Panc1 (cell line): ENCODE measurements at regions not wholly inside any gene's neighbourhood (a gene's known extent, or its start where the extent isn't known, plus 50 kb on each side); places are given as distances from the start of the nearest gene placed in this dataset.
A peak's percentile ranks its signal among the peaks of the same experiment; 100 is the strongest.
"Not testable (repeated sequence)": the region's sequence is repeated elsewhere in the genome, so short reads cannot be mapped to it uniquely, and the experiment has no call there.

ENCODE experiments used
- ATAC-seq: fragments of 200-7000 bp; cut with Tn5 transposase; 2 replicates; pipeline ENCODE4 v1.9.1; 2020; ENCODE audit warnings: mild to moderate bottlenecking, moderate library complexity
- BruUV-seq: library from RNA; stranded (reverse); fragments of 400-500 nt; replicated peaks from 2 replicates; lab custom pipeline; 2021; lab: Mats Ljungman, UMichigan
- CTCF ChIA-PET: fragments of 300-600 bp; sonication (Branson Sonifier 250); formaldehyde crosslinking; loops from one replicate; lab custom pipeline; 2022; ENCODE audit warnings: antibody characterized with exemption; lab: Charles Lee
- POLR2A ChIA-PET: fragments of 300-600 bp; sonication (Branson Sonifier 250); formaldehyde crosslinking; loops from one replicate; lab custom pipeline; 2022; ENCODE audit warnings: antibody characterized with exemption; lab: Charles Lee
- DNase-seq: peaks from one replicate; pipeline ENCODE4 v3.0.0-alpha.2; 2010; ENCODE audit warnings: low read depth, low spot score
- H3K27ac ChIP-seq: 2 replicates; pipeline ENCODE4 v1.5.1; 2011; ENCODE audit warnings: mild to moderate bottlenecking, low read length, inconsistent platforms
- H3K27me3 ChIP-seq: fragments of 200-500 bp; sonication (Bioruptor generic); 2 replicates; pipeline ENCODE4 v1.6.0; 2014; ENCODE audit warnings: low read length, inconsistent platforms; ENCODE audit not compliant: control insufficient read depth, insufficient read depth
- H3K36me3 ChIP-seq: fragments of 200-500 bp; sonication (Bioruptor generic); 2 replicates; pipeline ENCODE4 v1.5.1; 2014; ENCODE audit warnings: inconsistent platforms, mild to moderate bottlenecking, low read length, moderate library complexity; ENCODE audit not compliant: control insufficient read depth, insufficient read depth
- H3K4me1 ChIP-seq: 2 replicates; pipeline ENCODE4 v1.5.1; 2011; ENCODE audit warnings: inconsistent platforms, mild to moderate bottlenecking, low read length, moderate library complexity; ENCODE audit not compliant: control insufficient read depth, insufficient read depth
- H3K4me3 ChIP-seq, 2 experiments: 2 replicates each; pipeline ENCODE4 v1.5.1; 2011 to 2012; ENCODE audit warnings: low read depth in 2 of 2, low read length in 2 of 2, mild to moderate bottlenecking in 2 of 2, inconsistent platforms in 1 of 2, moderate library complexity in 1 of 2
- H3K9me3 ChIP-seq: fragments of 200-500 bp; sonication (Bioruptor generic); 2 replicates; pipeline ENCODE4 v1.5.1; 2014; ENCODE audit warnings: low read depth, mild to moderate bottlenecking, inconsistent platforms, low read length, moderate library complexity; ENCODE audit not compliant: control insufficient read depth, insufficient read depth
- CTCF ChIP-seq: fragments of 450-650 bp; IDR thresholded peaks from 2 replicates; pipeline ENCODE4 v1.5.1; 2017; ENCODE audit warnings: mild to moderate bottlenecking
- POLR2AphosphoS5 ChIP-seq: IDR thresholded peaks from 2 replicates; pipeline ENCODE4 v1.6.1; 2012; ENCODE audit warnings: mild to moderate bottlenecking, low read depth, low read length, moderate library complexity
- REST ChIP-seq, 2 experiments: IDR thresholded peaks; 2 replicates each; pipeline ENCODE4 v1.6.1; 2011 to 2012; ENCODE audit warnings: low read depth in 2 of 2, control low read depth in 1 of 2, low read length in 1 of 2, mild to moderate bottlenecking in 1 of 2, moderate library complexity in 1 of 2; ENCODE audit not compliant: insufficient read depth in 1 of 2
- SIN3A ChIP-seq: IDR thresholded peaks from 2 replicates; pipeline ENCODE4 v1.6.1; 2012; ENCODE audit warnings: low read depth, mild to moderate bottlenecking, low read length, moderate library complexity, borderline replicate concordance; ENCODE audit not compliant: insufficient read depth
- TCF7L2 ChIP-seq: IDR thresholded peaks from 2 replicates; pipeline ENCODE4 v1.6.1; 2011; ENCODE audit warnings: mild to moderate bottlenecking, low read depth, low read length, inconsistent platforms
- in situ Hi-C: cut with HindIII; loops from 2 replicates; pipeline ENCODE4 v1.10.0; 2016; ENCODE audit warnings: low sequenced_read_pairs, low pct_unique_long_range_greater_than_20kb
- intact Hi-C: fragments of 100-400 bp; cut with micrococcal nuclease; formaldehyde crosslinking; loops from one replicate; pipeline ENCODE4 v1.10.0; 2022; ENCODE audit not compliant: unreplicated experiment

- ATAC-seq (no peak), DNase-seq (no peak)
- H3K9me3 ChIP-seq = no peaks in the 10 kb centered on the region
- intact Hi-C loops (no loop called here), in situ Hi-C loops (no loop called here)
- peak overlapping the region; percentile 98 for H3K27ac ChIP-seq
- H3K4me3 ChIP-seq = no peak overlapping the region
- ChIA-PET CTCF (interaction anchor here (0.6 to 0.7 kb wide), 3 partner anchors 17 to 570 kb away, joined by 3 to 14 read pairs (median 3); no protein-coding TSS in a partner anchor), POLR2A (interaction anchor here (0.6 to 0.7 kb wide), 2 partner anchors 134 to 423 kb away, joined by 4 to 10 read pairs; no protein-coding TSS in a partner anchor)
- TF ChIP-seq REST (IDR thresholded peaks at IDR 0.05; ENCODE audit: insufficient read depth in 1 of 2, low read depth in 2 of 2, low read length in 1 of 2) (no peak), CTCF (no peak), SIN3A (no peak), POLR2AphosphoS5 (no peak), TCF7L2 (no peak)
- no TSS peak for BruUV-seq
- H3K27me3 ChIP-seq = no peaks in the 10 kb centered on the region
- no peaks in the 10 kb centered on the region for H3K36me3 ChIP-seq
- H3K4me1 ChIP-seq = peaks cover 87% of the 10 kb centered on the region
Measured at GRCh38 chr17:72471296-72471695, 350.5 kb downstream of the SOX9 start.

GRCh38 chr17:72472106-72472505 is 351.3 kb downstream of the SOX9 start:
- in situ Hi-C loops (no loop called here), intact Hi-C loops (no loop called here)
- POLR2A ChIA-PET = interaction anchor here (0.6 to 0.7 kb wide), 3 partner anchors 38 to 422 kb away, joined by 3 to 4 read pairs (median 3); no protein-coding TSS in a partner anchor
- Histone ChIP-seq H3K27ac (peak overlapping the region; percentile 98), H3K9me3 (no peaks in the 10 kb centered on the region), H3K4me1 (peaks cover 87% of the 10 kb centered on the region), H3K36me3 (no peaks in the 10 kb centered on the region), H3K27me3 (no peaks in the 10 kb centered on the region), H3K4me3 (no peak overlapping the region)
- no peak for TF ChIP-seq TCF7L2
- no peak for TF ChIP-seq CTCF
- TF ChIP-seq REST (IDR thresholded peaks at IDR 0.05; ENCODE audit: insufficient read depth in 1 of 2, low read depth in 2 of 2, low read length in 1 of 2) = no peak
- TF ChIP-seq SIN3A = no peak
- no peak for TF ChIP-seq POLR2AphosphoS5
- DNase-seq (no peak), ATAC-seq (no peak)
- BruUV-seq = no TSS peak
- CTCF ChIA-PET = interaction anchor here (0.7 kb wide), 1 partner anchor 18 kb away, joined by 14 read pairs; no protein-coding TSS in a partner anchor

GRCh38 chr17:72472853-72473390 is 352.1 kb downstream of the SOX9 start:
- H3K4me3 ChIP-seq, in situ Hi-C loops, BruUV-seq, CTCF ChIA-PET, POLR2A ChIA-PET, DNase-seq, H3K9me3 ChIP-seq, ATAC-seq, intact Hi-C loops, H3K36me3 ChIP-seq, H3K27me3 ChIP-seq: not testable (repeated sequence)
- peaks cover 87% of the 10 kb centered on the region for H3K4me1 ChIP-seq
- peak overlapping the region; percentile 98 for H3K27ac ChIP-seq
